ENCODE measurements at regions not wholly inside any gene's neighbourhood (a gene's known extent, or its start where the extent isn't known, plus 50 kb on each side); places are given as distances from the start of the nearest gene placed in this dataset.

GRCh38 chr7:41007351-41007751 lies 695.5 kb downstream of the INHBA start:
- no peak overlapping the region for H3K27ac ChIP-seq
- no peak for DNase-seq
- intact Hi-C loops (cut with DNase I; ENCODE audit: low total_unique reads) = no loop called here
- H3K27me3 ChIP-seq = no peaks in the 10 kb centered on the region
- no peaks in the 10 kb centered on the region for H3K4me1 ChIP-seq
- H3K36me3 ChIP-seq = no peaks in the 10 kb centered on the region
- H3K4me3 ChIP-seq = no peak overlapping the region
- no peak for TF ChIP-seq POLR2A (IDR thresholded peaks at IDR 0.05)
- TF ChIP-seq, protein P1, sequence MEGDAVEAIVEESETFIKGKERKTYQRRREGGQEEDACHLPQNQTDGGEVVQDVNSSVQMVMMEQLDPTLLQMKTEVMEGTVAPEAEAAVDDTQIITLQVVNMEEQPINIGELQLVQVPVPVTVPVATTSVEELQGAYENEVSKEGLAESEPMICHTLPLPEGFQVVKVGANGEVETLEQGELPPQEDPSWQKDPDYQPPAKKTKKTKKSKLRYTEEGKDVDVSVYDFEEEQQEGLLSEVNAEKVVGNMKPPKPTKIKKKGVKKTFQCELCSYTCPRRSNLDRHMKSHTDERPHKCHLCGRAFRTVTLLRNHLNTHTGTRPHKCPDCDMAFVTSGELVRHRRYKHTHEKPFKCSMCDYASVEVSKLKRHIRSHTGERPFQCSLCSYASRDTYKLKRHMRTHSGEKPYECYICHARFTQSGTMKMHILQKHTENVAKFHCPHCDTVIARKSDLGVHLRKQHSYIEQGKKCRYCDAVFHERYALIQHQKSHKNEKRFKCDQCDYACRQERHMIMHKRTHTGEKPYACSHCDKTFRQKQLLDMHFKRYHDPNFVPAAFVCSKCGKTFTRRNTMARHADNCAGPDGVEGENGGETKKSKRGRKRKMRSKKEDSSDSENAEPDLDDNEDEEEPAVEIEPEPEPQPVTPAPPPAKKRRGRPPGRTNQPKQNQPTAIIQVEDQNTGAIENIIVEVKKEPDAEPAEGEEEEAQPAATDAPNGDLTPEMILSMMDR (IDR thresholded peaks at IDR 0.05) = no peak
- no peaks in the 10 kb centered on the region for H3K9me3 ChIP-seq

GRCh38 chr7:41006306-41006995 lies 696.4 kb downstream of the INHBA start:
- Histone ChIP-seq H3K9me3 (no peaks in the 10 kb centered on the region), H3K36me3 (no peaks in the 10 kb centered on the region), H3K4me3 (no peak overlapping the region), H3K4me1 (no peaks in the 10 kb centered on the region), H3K27me3 (no peaks in the 10 kb centered on the region), H3K27ac (no peak overlapping the region)
- intact Hi-C loops (cut with DNase I; ENCODE audit: low total_unique reads) = no loop called here
- DNase-seq = no peak
- TF ChIP-seq POLR2A (IDR thresholded peaks at IDR 0.05) = no peak

- no peak for DNase-seq
- no peaks in the 10 kb centered on the region for H3K9me3 ChIP-seq
- no peak overlapping the region for H3K4me3 ChIP-seq
- intact Hi-C loops (cut with DNase I; ENCODE audit: low total_unique reads) = no loop called here
- TF ChIP-seq POLR2A (IDR thresholded peaks at IDR 0.05) = no peak
- TF ChIP-seq, protein P1 (IDR thresholded peaks at IDR 0.05) = no peak
- no peak overlapping the region for H3K27ac ChIP-seq
- H3K36me3 ChIP-seq = no peaks in the 10 kb centered on the region
- no peaks in the 10 kb centered on the region for H3K27me3 ChIP-seq
- H3K4me1 ChIP-seq = no peaks in the 10 kb centered on the region
Observed at GRCh38 chr7:41005374-41005901, 697.5 kb downstream of the INHBA start.

- Histone ChIP-seq H3K9me3 (no peaks in the 10 kb centered on the region), H3K27me3 (no peaks in the 10 kb centered on the region), H3K4me3 (no peak overlapping the region), H3K36me3 (no peaks in the 10 kb centered on the region), H3K27ac (no peak overlapping the region), H3K4me1 (no peaks in the 10 kb centered on the region)
- no peak for DNase-seq
- intact Hi-C loops (cut with DNase I; ENCODE audit: low total_unique reads) = no loop called here
- TF ChIP-seq POLR2A (IDR thresholded peaks at IDR 0.05) = no peak
- TF ChIP-seq, protein P1 (IDR thresholded peaks at IDR 0.05) = no peak
Observed at GRCh38 chr7:41003977-41004376, 698.9 kb downstream of the INHBA start.

DNA sequence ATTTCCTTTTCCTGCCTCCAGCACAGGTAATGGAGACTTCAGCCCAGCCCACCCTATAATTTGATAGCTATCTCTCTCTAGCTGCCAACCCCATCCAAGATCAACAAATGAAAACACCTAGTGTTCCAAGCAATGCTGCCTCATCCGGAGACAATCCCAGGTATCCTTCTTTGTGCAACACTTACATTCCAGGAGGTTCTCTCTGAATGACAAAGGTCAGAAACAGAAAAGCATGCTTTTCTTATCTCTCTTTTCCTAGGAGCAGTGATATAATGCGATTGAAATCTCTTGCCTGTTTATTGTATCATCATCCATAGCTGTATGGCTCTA lies 699.3 kb downstream of the INHBA start:
- Histone ChIP-seq H3K27me3 (no peaks in the 10 kb centered on the region), H3K9me3 (no peaks in the 10 kb centered on the region), H3K4me3 (no peak overlapping the region), H3K27ac (no peak overlapping the region), H3K36me3 (no peaks in the 10 kb centered on the region), H3K4me1 (no peaks in the 10 kb centered on the region)
- TF ChIP-seq, protein P1 (IDR thresholded peaks at IDR 0.05) = no peak
- no peak for TF ChIP-seq POLR2A (IDR thresholded peaks at IDR 0.05)
- no peak for DNase-seq
- intact Hi-C loops (cut with DNase I; ENCODE audit: low total_unique reads) = no loop called here
